GM12878 (cell line): ENCODE measurements at regions not wholly inside any gene's neighbourhood (a gene's known extent, or its start where the extent isn't known, plus 50 kb on each side); places are given as distances from the start of the nearest gene placed in this dataset.

ENCODE experiments used
- ATAC-seq: fragments of 200-7000 bp; cut with Tn5 transposase; 3 replicates; pipeline ENCODE4 v1.9.1; 2020; ENCODE audit warnings: mild to moderate bottlenecking, moderate library complexity
- BruUV-seq: library from RNA; stranded (reverse); fragments of 400-500 nt; replicated peaks from 2 replicates; lab custom pipeline; 2021; lab: Mats Ljungman, UMichigan
- CTCF ChIA-PET: fragments of 300-600 bp; sonication (Branson Sonifier 250); formaldehyde crosslinking; extraction: SDS; loops from one replicate; lab custom pipeline; 2021; ENCODE audit warnings: inconsistent platforms; lab: Yijun Ruan, JAX
- POLR2A ChIA-PET: fragments of 350-600 bp; formaldehyde crosslinking; extraction: SDS; loops from one replicate; lab custom pipeline; 2021; ENCODE audit warnings: inconsistent platforms; lab: Charles Lee
- RAD21 ChIA-PET: fragments of 300-600 bp; sonication (Branson Sonifier 250); formaldehyde crosslinking; loops from one replicate; lab custom pipeline; 2023; ENCODE audit warnings: antibody characterized with exemption; ENCODE audit not compliant: unreplicated experiment; lab: Charles Lee
- SMC1A ChIA-PET: fragments of 300-600 bp; sonication (Branson Sonifier 250); formaldehyde crosslinking; loops from one replicate; lab custom pipeline; 2023; ENCODE audit not compliant: unreplicated experiment, uncharacterized antibody; lab: Charles Lee
- DNase-seq: peaks from one replicate; pipeline ENCODE4 v3.0.0-alpha.2; 2011; ENCODE audit warnings: low read depth, low spot score
- FAIRE-seq: peaks from 3 replicates; lab custom pipeline; 2011; peaks lifted over from hg19 to GRCh38; lab: Jason Lieb, UNC
- H2AFZ ChIP-seq: 2 replicates; pipeline ENCODE4 v1.6.0; 2011; ENCODE audit warnings: low read depth, low read length, control low read depth; ENCODE audit not compliant: control insufficient read depth
- H3K27ac ChIP-seq: 2 replicates; pipeline ENCODE4 v1.5.1; 2011; ENCODE audit warnings: control low read depth; ENCODE audit not compliant: control insufficient read depth, insufficient read depth
- H3K27me3 ChIP-seq, 2 experiments: replicated peaks in 1 of 2; 2 replicates each; pipeline versions ENCODE4 v1.6.0 to v1.6.1; 2011; ENCODE audit warnings: low read length in 1 of 2; ENCODE audit not compliant: control insufficient read depth in 2 of 2, insufficient read depth in 2 of 2
- H3K36me3 ChIP-seq, 2 experiments: 2 replicates each; pipeline ENCODE4 v1.5.1; 2011; ENCODE audit warnings: low read length in 1 of 2; ENCODE audit not compliant: control insufficient read depth in 2 of 2, insufficient read depth in 2 of 2
- H3K4me1 ChIP-seq: 2 replicates; pipeline ENCODE4 v1.6.1; 2011; ENCODE audit warnings: mild to moderate bottlenecking, low read length, moderate library complexity, mixed read lengths; ENCODE audit not compliant: control insufficient read depth, insufficient read depth
- H3K4me2 ChIP-seq: 2 replicates; pipeline ENCODE4 v1.6.0; 2011; ENCODE audit warnings: control low read depth; ENCODE audit not compliant: control insufficient read depth, insufficient read depth
- H3K4me3 ChIP-seq: fragments of 200-600 bp; sonication (generic); 2 replicates; pipeline ENCODE4 v1.5.1; 2016
- H3K79me2 ChIP-seq: 2 replicates; pipeline ENCODE4 v1.6.0; 2011; ENCODE audit warnings: low read length; ENCODE audit not compliant: control insufficient read depth, insufficient read depth
- H3K9ac ChIP-seq: 2 replicates; pipeline ENCODE4 v1.8.0; 2011; ENCODE audit warnings: low read length, control low read depth, mixed read lengths; ENCODE audit not compliant: control insufficient read depth, insufficient read depth
- H3K9me3 ChIP-seq: replicated peaks from 3 replicates; pipeline ENCODE4 v1.5.1; 2011; ENCODE audit warnings: mild to moderate bottlenecking, low read length; ENCODE audit not compliant: control insufficient read depth, insufficient read depth
- H4K20me1 ChIP-seq: 2 replicates; pipeline ENCODE4 v1.6.0; 2011; ENCODE audit not compliant: control insufficient read depth, insufficient read depth
- ATF7 ChIP-seq: fragments of 450-650 bp; IDR thresholded peaks from 2 replicates; pipeline ENCODE4 v1.6.1; 2016; ENCODE audit warnings: low read depth, mild to moderate bottlenecking
- BCLAF1 ChIP-seq: fragments of 450-650 bp; IDR thresholded peaks from 2 replicates; pipeline ENCODE4 v1.6.1; 2017; ENCODE audit warnings: antibody characterized with exemption, mild to moderate bottlenecking, moderate library complexity
- CEBPB ChIP-seq, 2 experiments: fragments of 150-350 bp in 1 of 2; IDR thresholded peaks; 2 replicates each; pipeline ENCODE4 v1.6.1; 2012 to 2014; ENCODE audit warnings: low read depth in 2 of 2, low read length in 2 of 2, borderline replicate concordance in 1 of 2, inconsistent platforms in 1 of 2
- KDM1A ChIP-seq: fragments of 200-600 bp; sonication (generic); IDR thresholded peaks from 2 replicates; pipeline ENCODE4 v1.6.1; 2016; ENCODE audit warnings: borderline replicate concordance
- NFYB ChIP-seq: IDR thresholded peaks from 2 replicates; pipeline ENCODE4 v1.6.1; 2011; ENCODE audit warnings: low read depth, mild to moderate bottlenecking, low read length, improper control_type of control experiment, moderate library complexity; ENCODE audit not compliant: insufficient read depth
- NR2C2 ChIP-seq: IDR thresholded peaks from 2 replicates; pipeline ENCODE4 v1.6.1; 2011; ENCODE audit warnings: borderline replicate concordance, low read depth; ENCODE audit not compliant: control insufficient read depth, insufficient read length
- PBX3 ChIP-seq: IDR thresholded peaks from 2 replicates; pipeline ENCODE4 v1.6.1; 2011; ENCODE audit warnings: mild to moderate bottlenecking, low read depth, low read length, moderate library complexity; ENCODE audit not compliant: insufficient replicate concordance
- STAT1 ChIP-seq: fragments of 450-650 bp; conservative IDR thresholded peaks from 2 replicates; pipeline ENCODE4 v1.6.1; 2014; ENCODE audit warnings: antibody characterized with exemption, mild to moderate bottlenecking
- ZBED1 ChIP-seq: IDR thresholded peaks from 2 replicates; pipeline ENCODE4 v1.6.1; 2016; ENCODE audit warnings: borderline replicate concordance
- ZBTB33 ChIP-seq: fragments of 450-650 bp; IDR thresholded peaks from 2 replicates; pipeline ENCODE4 v1.6.1; 2017; ENCODE audit warnings: mild to moderate bottlenecking
- ZZZ3 ChIP-seq: IDR thresholded peaks from 2 replicates; pipeline ENCODE4 v1.6.1; 2011; ENCODE audit warnings: low read depth; ENCODE audit not compliant: control insufficient read depth, insufficient read length
- WGBS: methylation state at CpG from one replicate; pipeline ENCODE4 v1.1.6; 2016; ENCODE audit warnings: low lambda C conversion rate; ENCODE audit not compliant: insufficient replicate concordance, insufficient coverage; ENCODE audit errors: missing lambda C conversion rate; 5-methylcytosine and 5-hydroxymethylcytosine counted together
- in situ Hi-C: fragments of 300-500 bp; cut with MboI; formaldehyde crosslinking; loops from 9 replicates; pipeline ENCODE4 v1.14.3; 2018; ENCODE audit warnings: mixed read lengths
- intact Hi-C: fragments of 100-400 bp; cut with micrococcal nuclease; formaldehyde crosslinking; loops from one replicate; pipeline ENCODE4 v1.14.2; 2022; ENCODE audit not compliant: unreplicated experiment

- Histone ChIP-seq H3K4me2 (no peak overlapping the region), H3K79me2 (no peaks in the 10 kb centered on the region), H3K9me3 (no peaks in the 10 kb centered on the region), H3K27ac (no peak overlapping the region), H2AFZ (no peak overlapping the region), H3K4me3 (no peak overlapping the region), H3K9ac (no peak overlapping the region)
- CTCF ChIA-PET: no interaction called here
- in situ Hi-C loops: no loop called here
- ATAC-seq (no peak), DNase-seq (no peak)
- TF ChIP-seq NR2C2 (no peak), ATF7 (no peak), PBX3 (no peak), ZBTB33 (no peak), KDM1A (no peak), CEBPB (IDR thresholded peaks at IDR 0.05; ENCODE audit: borderline replicate concordance in 1 of 2, low read depth in 2 of 2, low read length in 2 of 2) (no peak), ZBED1 (no peak), BCLAF1 (no peak), ZZZ3 (no peak), STAT1 (no peak), NFYB (no peak)
- TF ChIP-seq, all 136 proteins: peak for 0
- FAIRE-seq: no peak
- SMC1A ChIA-PET: no interaction called here
- POLR2A ChIA-PET: no interaction called here
- intact Hi-C loops: loop anchor here (10.0 kb wide), 1 partner anchor 105 kb away; no protein-coding TSS in a partner anchor
- Histone ChIP-seq H3K4me1 (peaks cover 7% of the 10 kb centered on the region), H4K20me1 (no peaks in the 10 kb centered on the region), H3K36me3 (no peaks in the 10 kb centered on the region), H3K27me3 (no peaks in the 10 kb centered on the region; a peak in 1 of 4 replicates)
- RAD21 ChIA-PET: no interaction called here
- BruUV-seq: no TSS peak
- 13% methylated on average over 8 of the region's 8 CpGs for WGBS
Measured at GRCh38 chr20:50279988-50280850, 89.6 kb downstream of the CEBPB start.
